Fibroblast of skin of right biceps (primary cell): ENCODE measurements at regions not wholly inside any gene's neighbourhood (a gene's known extent, or its start where the extent isn't known, plus 50 kb on each side); places are given as distances from the start of the nearest gene placed in this dataset.
"Not testable (repeated sequence)": the region's sequence is repeated elsewhere in the genome, so short reads cannot be mapped to it uniquely, and the experiment has no call there.

ENCODE experiments used
- DNase-seq: peaks from one replicate; pipeline ENCODE4 v3.0.0-alpha.2; 2013

- no peak for DNase-seq
These were observed 59.2 kb upstream of the ADGRB3 start for GRCh38 chr6:68575765-68576439.

GRCh38 chr6:68572975-68573374, 62.1 kb upstream of the ADGRB3 start:
- no peak for DNase-seq

- DNase-seq = peak; percentile 12
These were observed 62.6 kb upstream of the ADGRB3 start for GRCh38 chr6:68572525-68572924.

GRCh38 chr6:68559716-68560115, 75.4 kb upstream of the ADGRB3 start:
- peak; percentile 67 for DNase-seq

GRCh38 chr6:68559070-68559469, 76.0 kb upstream of the ADGRB3 start:
- DNase-seq = peak; percentile 39

- no peak for DNase-seq
These were observed 88.5 kb upstream of the ADGRB3 start for GRCh38 chr6:68546620-68547019.

- DNase-seq = no peak
These were observed 90.6 kb upstream of the ADGRB3 start for GRCh38 chr6:68544450-68544849.

GRCh38 chr6:68533339-68533795, 101.7 kb upstream of the ADGRB3 start:
- no peak for DNase-seq

GRCh38 chr6:68527691-68528090, 107.4 kb upstream of the ADGRB3 start:
- DNase-seq = no peak

GRCh38 chr6:68506911-68507310, 128.2 kb upstream of the ADGRB3 start:
- DNase-seq = peak; percentile 3

GRCh38 chr6:68502946-68503345, 132.1 kb upstream of the ADGRB3 start:
- DNase-seq = no peak

GRCh38 chr6:68497927-68498326, 137.2 kb upstream of the ADGRB3 start:
- DNase-seq = peak; percentile 82

- DNase-seq = not testable (repeated sequence)
These were observed 140.2 kb upstream of the ADGRB3 start for GRCh38 chr6:68494880-68495279.

GRCh38 chr6:68476611-68477010, 158.5 kb upstream of the ADGRB3 start:
- DNase-seq = no peak

- peak; percentile 64 for DNase-seq
These were observed 161.5 kb upstream of the ADGRB3 start for GRCh38 chr6:68473433-68474210.

GRCh38 chr6:68468244-68468884, 166.7 kb upstream of the ADGRB3 start:
- DNase-seq = no peak

GRCh38 chr6:68458447-68458846, 176.6 kb upstream of the ADGRB3 start:
- DNase-seq = no peak

- no peak for DNase-seq
These were observed 188.0 kb upstream of the ADGRB3 start for GRCh38 chr6:68447112-68447511.

- no peak for DNase-seq
These were observed 189.2 kb upstream of the ADGRB3 start for GRCh38 chr6:68445926-68446325.

- DNase-seq = no peak
These were observed 191.4 kb upstream of the ADGRB3 start for GRCh38 chr6:68443704-68444103.

- DNase-seq = peak; percentile 83
These were observed 207.5 kb upstream of the ADGRB3 start for GRCh38 chr6:68427630-68428029.

GRCh38 chr6:68410021-68410420, 225.1 kb upstream of the ADGRB3 start:
- DNase-seq = no peak

- no peak for DNase-seq
These were observed 234.7 kb upstream of the ADGRB3 start for GRCh38 chr6:68400396-68400795.

- DNase-seq = no peak
These were observed 243.1 kb upstream of the ADGRB3 start for GRCh38 chr6:68391953-68392352.
